OCI-LY1 (cell line): ENCODE measurements at regions not wholly inside any gene's neighbourhood (a gene's known extent, or its start where the extent isn't known, plus 50 kb on each side); places are given as distances from the start of the nearest gene placed in this dataset.

Source experiments
- H2AFZ ChIP-seq: fragments of 200-600 bp; sonication (generic), shearing (Covaris generic); 2 replicates; pipeline ENCODE4 v1.6.0; 2014; ENCODE audit warnings: antibody characterized with exemption, mild to moderate bottlenecking, low read length
- H3F3A ChIP-seq: fragments of 200-600 bp; sonication (generic), shearing (Covaris generic); 2 replicates; pipeline ENCODE4 v1.6.0; 2014; ENCODE audit warnings: mild to moderate bottlenecking, antibody characterized with exemption, low read length, moderate library complexity; ENCODE audit not compliant: insufficient read depth
- H3K27ac ChIP-seq: fragments of 200-600 bp; sonication (generic); 2 replicates; pipeline ENCODE4 v1.5.1; 2014; ENCODE audit warnings: low read length, mixed run types, mild to moderate bottlenecking, low read depth; ENCODE audit not compliant: poor library complexity, severe bottlenecking
- H3K27me3 ChIP-seq: fragments of 200-600 bp; sonication (generic); 2 replicates; pipeline ENCODE4 v1.6.0; 2014; ENCODE audit warnings: antibody characterized with exemption, mild to moderate bottlenecking, low read length, moderate library complexity; ENCODE audit not compliant: insufficient read depth
- H3K36me3 ChIP-seq: fragments of 200-600 bp; sonication (generic); 2 replicates; pipeline ENCODE4 v1.6.1; 2014; ENCODE audit warnings: mild to moderate bottlenecking, antibody characterized with exemption, low read length, moderate library complexity, mixed read lengths; ENCODE audit not compliant: insufficient read depth
- H3K4me1 ChIP-seq: fragments of 200-600 bp; sonication (generic); 2 replicates; pipeline ENCODE4 v1.5.1; 2014; ENCODE audit warnings: mild to moderate bottlenecking, low read length, moderate library complexity; ENCODE audit not compliant: insufficient read depth, severe bottlenecking
- H3K4me2 ChIP-seq: fragments of 200-600 bp; sonication (generic), shearing (Covaris generic); 2 replicates; pipeline ENCODE4 v1.6.1; 2014; ENCODE audit warnings: low read length
- H3K4me3 ChIP-seq: fragments of 200-600 bp; sonication (generic); 2 replicates; pipeline ENCODE4 v1.5.1; 2014; ENCODE audit warnings: low read length, low read depth, mild to moderate bottlenecking, mixed read lengths; ENCODE audit not compliant: poor library complexity, severe bottlenecking
- H3K79me2 ChIP-seq: fragments of 200-600 bp; shearing (Covaris generic); 2 replicates; pipeline ENCODE4 v1.6.1; 2016; ENCODE audit warnings: mixed run types, low read length, mixed read lengths; ENCODE audit not compliant: insufficient read depth
- H3K9ac ChIP-seq: fragments of 200-600 bp; sonication (generic), shearing (Covaris generic); 2 replicates; pipeline ENCODE4 v1.6.1; 2014; ENCODE audit warnings: mild to moderate bottlenecking, low read length, mixed read lengths
- H3K9me2 ChIP-seq: fragments of 200-600 bp; sonication (generic), shearing (Covaris generic); 2 replicates; pipeline ENCODE4 v1.6.1; 2014; ENCODE audit warnings: low read depth, mild to moderate bottlenecking, low read length, mixed read lengths
- H3K9me3 ChIP-seq: fragments of 200-600 bp; shearing (Covaris generic); 2 replicates; pipeline ENCODE4 v1.6.1; 2014; ENCODE audit warnings: low read length, mixed read lengths
- H4K20me1 ChIP-seq: fragments of 200-600 bp; sonication (generic), shearing (Covaris generic); 2 replicates; pipeline ENCODE4 v1.6.0; 2016; ENCODE audit warnings: mild to moderate bottlenecking, low read length; ENCODE audit not compliant: insufficient read depth
- CTCF ChIP-seq: fragments of 200-600 bp; sonication (generic), shearing (Covaris generic); IDR thresholded peaks from 2 replicates; pipeline ENCODE4 v1.5.1; 2017; ENCODE audit warnings: mild to moderate bottlenecking, antibody characterized with exemption, low read length, moderate library complexity, mixed read lengths
- EZH2 ChIP-seq: fragments of 200-600 bp; sonication (generic), shearing (Covaris generic); IDR thresholded peaks from 2 replicates; pipeline ENCODE4 v1.8.0; 2017; ENCODE audit warnings: borderline replicate concordance, mixed run types, mild to moderate bottlenecking, antibody characterized with exemption, low read length, moderate library complexity, mixed read lengths

- TF ChIP-seq CTCF, result no peak
- TF ChIP-seq EZH2, result no peak
- no peak overlapping the region for H3K27ac ChIP-seq
- H4K20me1 ChIP-seq, result no peaks in the 10 kb centered on the region
- no peaks in the 10 kb centered on the region for H3K9me3 ChIP-seq
- no peak overlapping the region for H2AFZ ChIP-seq
- H3K27me3 ChIP-seq, result no peaks in the 10 kb centered on the region
- H3K4me2 ChIP-seq, result no peak overlapping the region
- no peaks in the 10 kb centered on the region for H3K79me2 ChIP-seq
- no peaks in the 10 kb centered on the region for H3K36me3 ChIP-seq
- no peak overlapping the region for H3K4me3 ChIP-seq
- H3F3A ChIP-seq, result no peaks in the 10 kb centered on the region
- no peaks in the 10 kb centered on the region for H3K9me2 ChIP-seq
- H3K4me1 ChIP-seq, result no peaks in the 10 kb centered on the region
- H3K9ac ChIP-seq, result no peak overlapping the region
Observed at GRCh38 chr4:45482346-45482745, 641.5 kb downstream of the GABRG1 start.

- Histone ChIP-seq H3F3A (no peaks in the 10 kb centered on the region), H3K27ac (no peak overlapping the region), H3K36me3 (no peaks in the 10 kb centered on the region), H3K4me3 (no peak overlapping the region), H3K9ac (no peak overlapping the region), H3K27me3 (no peaks in the 10 kb centered on the region), H3K4me1 (no peaks in the 10 kb centered on the region), H3K9me2 (no peaks in the 10 kb centered on the region), H3K4me2 (no peak overlapping the region), H3K9me3 (no peaks in the 10 kb centered on the region), H3K79me2 (no peaks in the 10 kb centered on the region), H2AFZ (no peak overlapping the region), H4K20me1 (no peaks in the 10 kb centered on the region)
- TF ChIP-seq CTCF (no peak), EZH2 (no peak)
Observed at GRCh38 chr4:45477311-45477733, 646.5 kb downstream of the GABRG1 start.

GRCh38 chr4:45475548-45475947 lies 648.3 kb downstream of the GABRG1 start:
- Histone ChIP-seq H3F3A (no peaks in the 10 kb centered on the region), H3K4me3 (no peak overlapping the region), H3K4me2 (no peak overlapping the region), H3K9ac (no peak overlapping the region), H3K79me2 (no peaks in the 10 kb centered on the region), H3K27ac (no peak overlapping the region), H3K36me3 (no peaks in the 10 kb centered on the region), H3K9me3 (no peaks in the 10 kb centered on the region), H3K27me3 (no peaks in the 10 kb centered on the region), H3K9me2 (no peaks in the 10 kb centered on the region), H3K4me1 (no peaks in the 10 kb centered on the region), H4K20me1 (no peaks in the 10 kb centered on the region), H2AFZ (no peak overlapping the region)
- no peak for TF ChIP-seq EZH2
- no peak for TF ChIP-seq CTCF
